Activated naive CD8-positive, alpha-beta T cell treated with anti-CD3 and anti-CD28 coated beads, Interleukin-2, amount 50 U/mL, for 24 hours (primary cell): ENCODE measurements at regions not wholly inside any gene's neighbourhood (a gene's known extent, or its start where the extent isn't known, plus 50 kb on each side); places are given as distances from the start of the nearest gene placed in this dataset.

Experiments used
- ATAC-seq: fragments of 150-1000 bp; cut with Tn5 transposase; one replicate; pipeline ENCODE4 v1.10.0; 2021
- DNase-seq: peaks from one replicate; pipeline ENCODE4 v3.0.0; 2021
- H3K27ac Mint-ChIP-seq: one replicate; pipeline ENCODE4 v1.8.0; 2021; ENCODE audit warnings: mild to moderate bottlenecking, mixed read lengths
- H3K27me3 Mint-ChIP-seq: one replicate; pipeline ENCODE4 v1.8.0; 2021; ENCODE audit warnings: mixed read lengths
- H3K36me3 Mint-ChIP-seq: one replicate; pipeline ENCODE4 v1.8.0; 2021; ENCODE audit warnings: low read depth, mixed read lengths
- H3K4me1 Mint-ChIP-seq: one replicate; pipeline ENCODE4 v1.8.0; 2021; ENCODE audit warnings: mixed read lengths
- H3K4me3 Mint-ChIP-seq: one replicate; pipeline ENCODE4 v1.8.0; 2021; ENCODE audit warnings: mild to moderate bottlenecking, moderate library complexity, mixed read lengths
- H3K9me3 Mint-ChIP-seq: one replicate; pipeline ENCODE4 v1.8.0; 2021; ENCODE audit warnings: mixed read lengths

DNA sequence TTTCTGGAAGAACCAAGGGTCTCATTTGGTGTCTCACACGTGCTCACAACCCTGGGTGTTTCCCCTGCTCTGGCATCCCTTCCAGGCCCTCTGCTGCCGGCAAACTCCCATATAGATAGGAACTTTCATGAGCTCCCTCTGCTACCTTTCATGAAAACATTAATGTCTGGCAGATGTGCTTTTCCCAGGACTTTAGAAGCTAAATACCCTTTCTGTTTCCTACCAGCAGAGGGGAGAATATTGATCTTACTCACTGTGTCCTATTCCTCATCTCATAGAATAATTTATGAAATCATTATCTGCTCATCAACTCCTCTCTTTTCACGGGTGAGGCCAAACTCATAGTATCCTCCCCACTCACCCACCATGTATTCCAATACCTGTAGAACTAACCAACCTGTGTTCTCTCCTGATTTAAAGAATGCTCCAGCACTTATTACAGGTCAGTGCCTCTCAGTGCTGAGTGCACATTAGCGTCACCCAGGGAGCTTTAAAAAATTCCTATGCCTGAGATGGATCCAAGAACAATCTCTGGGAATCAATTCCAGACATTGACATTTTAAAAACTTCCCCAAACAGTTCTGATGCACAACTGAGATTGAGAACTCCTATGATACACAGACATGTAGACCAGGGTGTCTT, 298.5 kb upstream of the JAG1 start:
- no peaks in the 10 kb centered on the region for H3K27me3 Mint-ChIP-seq
- H3K36me3 Mint-ChIP-seq, result no peaks in the 10 kb centered on the region
- DNase-seq (no peak), ATAC-seq (no peak)
- H3K4me1 Mint-ChIP-seq, result no peaks in the 10 kb centered on the region
- H3K9me3 Mint-ChIP-seq, result peaks cover 8% of the 10 kb centered on the region
- no peak overlapping the region for H3K27ac Mint-ChIP-seq
- H3K4me3 Mint-ChIP-seq, result no peak overlapping the region

GRCh38 chr20:10976051-10976450, 302.3 kb upstream of the JAG1 start:
- Mint-ChIP-seq H3K27ac (no peak overlapping the region), H3K4me3 (no peak overlapping the region), H3K27me3 (no peaks in the 10 kb centered on the region), H3K4me1 (no peaks in the 10 kb centered on the region), H3K36me3 (no peaks in the 10 kb centered on the region), H3K9me3 (peaks cover 3% of the 10 kb centered on the region)
- no peak for DNase-seq
- ATAC-seq, result no peak

- Mint-ChIP-seq H3K27ac (no peak overlapping the region), H3K27me3 (no peaks in the 10 kb centered on the region), H3K36me3 (no peaks in the 10 kb centered on the region), H3K4me3 (no peak overlapping the region), H3K9me3 (peaks cover 3% of the 10 kb centered on the region), H3K4me1 (no peaks in the 10 kb centered on the region)
- no peak for DNase-seq
- no peak for ATAC-seq
Observed at GRCh38 chr20:10978019-10978702, 304.4 kb upstream of the JAG1 start.

DNA sequence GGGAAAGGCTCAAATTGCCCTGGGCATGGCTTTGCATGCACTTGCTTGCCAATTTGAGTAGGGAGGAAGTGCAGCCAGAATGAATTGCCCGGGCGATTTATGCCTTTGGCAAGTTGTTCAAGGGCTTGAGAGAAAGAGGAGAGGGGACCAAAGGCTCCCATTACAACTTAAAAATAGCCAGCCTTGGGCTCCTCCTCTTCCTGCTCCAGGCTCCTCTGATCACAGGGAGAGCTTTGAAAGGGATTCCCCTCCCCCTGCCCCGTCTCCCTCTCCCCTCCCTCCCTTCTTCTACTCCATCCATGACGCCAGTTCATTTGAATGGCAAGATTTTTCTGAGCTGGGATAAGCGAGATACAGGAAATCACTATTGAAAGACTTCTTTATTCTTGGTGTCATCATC, 304.9 kb upstream of the JAG1 start:
- H3K9me3 Mint-ChIP-seq, result peaks cover 3% of the 10 kb centered on the region
- no peaks in the 10 kb centered on the region for H3K27me3 Mint-ChIP-seq
- no peak overlapping the region for H3K4me3 Mint-ChIP-seq
- ATAC-seq (no peak), DNase-seq (no peak)
- H3K36me3 Mint-ChIP-seq, result no peaks in the 10 kb centered on the region
- H3K27ac Mint-ChIP-seq, result no peak overlapping the region
- H3K4me1 Mint-ChIP-seq, result no peaks in the 10 kb centered on the region

DNA sequence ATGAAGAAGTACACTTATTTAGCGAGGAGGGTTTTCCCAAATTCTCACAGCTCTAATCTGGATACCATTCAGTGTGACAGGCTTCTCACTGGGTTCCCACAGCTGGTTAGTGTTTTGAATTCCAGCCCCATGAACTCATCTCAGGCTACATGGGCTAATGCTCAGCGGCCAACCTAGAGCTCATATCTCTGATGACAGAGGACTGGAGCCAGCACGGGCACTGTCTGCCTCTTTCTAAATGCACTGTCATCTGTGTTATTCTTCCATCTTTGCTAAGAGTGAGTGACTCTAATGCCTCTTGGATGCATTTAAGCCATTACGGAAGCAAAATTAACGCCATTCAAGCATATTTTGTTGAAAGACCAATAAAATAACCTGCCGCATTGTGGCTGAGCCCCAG, 308.9 kb upstream of the JAG1 start:
- DNase-seq (no peak), ATAC-seq (no peak)
- H3K4me3 Mint-ChIP-seq, result no peak overlapping the region
- peaks cover 4% of the 10 kb centered on the region for H3K9me3 Mint-ChIP-seq
- H3K27me3 Mint-ChIP-seq, result no peaks in the 10 kb centered on the region
- no peaks in the 10 kb centered on the region for H3K36me3 Mint-ChIP-seq
- H3K27ac Mint-ChIP-seq, result no peak overlapping the region
- no peaks in the 10 kb centered on the region for H3K4me1 Mint-ChIP-seq

DNA sequence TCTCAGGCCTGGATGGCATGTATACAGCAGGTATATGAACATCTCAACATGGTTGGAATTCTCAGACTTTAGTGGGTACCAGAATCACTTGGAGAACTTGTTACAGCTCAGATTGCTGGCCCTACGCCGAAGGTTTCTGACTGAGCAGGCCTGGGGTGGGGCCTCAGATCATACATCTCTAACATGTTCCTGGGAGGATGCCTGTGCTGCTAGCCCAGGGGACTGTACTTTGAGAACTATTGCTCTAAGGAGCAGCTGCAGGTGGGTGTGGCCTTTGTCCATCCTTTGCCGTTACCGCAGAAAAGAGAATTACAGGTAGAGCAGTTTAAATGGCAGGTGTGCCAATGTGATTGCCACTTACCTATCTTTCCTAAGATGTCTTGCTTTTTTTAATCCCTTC, 310.5 kb upstream of the JAG1 start:
- peaks cover 4% of the 10 kb centered on the region for H3K9me3 Mint-ChIP-seq
- no peaks in the 10 kb centered on the region for H3K36me3 Mint-ChIP-seq
- DNase-seq (no peak), ATAC-seq (no peak)
- no peaks in the 10 kb centered on the region for H3K27me3 Mint-ChIP-seq
- H3K4me1 Mint-ChIP-seq, result no peaks in the 10 kb centered on the region
- no peak overlapping the region for H3K27ac Mint-ChIP-seq
- H3K4me3 Mint-ChIP-seq, result no peak overlapping the region

DNA sequence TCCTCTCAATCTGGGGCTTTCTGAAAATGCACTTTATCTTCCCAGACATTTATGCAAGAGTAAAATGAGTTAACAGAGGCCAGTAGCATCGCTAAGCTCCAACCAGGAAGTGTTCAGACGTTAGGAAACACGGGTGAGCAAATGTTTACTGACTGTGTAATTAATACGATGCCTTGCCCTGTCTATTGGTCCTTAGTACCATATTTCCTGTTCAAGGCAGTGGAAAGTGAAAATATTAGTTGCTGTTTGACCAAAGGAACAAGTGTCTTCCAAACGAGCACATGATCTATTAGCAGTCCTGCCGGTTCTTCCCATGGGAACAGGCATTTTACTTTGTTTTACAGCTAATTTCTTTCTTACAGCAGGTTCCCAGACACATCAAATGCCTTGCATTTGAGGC, 311.1 kb upstream of the JAG1 start:
- no peaks in the 10 kb centered on the region for H3K36me3 Mint-ChIP-seq

GRCh38 chr20:10985536-10985935, 311.7 kb upstream of the JAG1 start:
- H3K36me3 Mint-ChIP-seq, result no peaks in the 10 kb centered on the region
- H3K4me1 Mint-ChIP-seq, result no peaks in the 10 kb centered on the region
- no peak for ATAC-seq
- H3K9me3 Mint-ChIP-seq, result peaks cover 4% of the 10 kb centered on the region
- H3K4me3 Mint-ChIP-seq, result no peak overlapping the region
- no peaks in the 10 kb centered on the region for H3K27me3 Mint-ChIP-seq
- H3K27ac Mint-ChIP-seq, result no peak overlapping the region
- DNase-seq, result no peak

More for the DNA sequence above, 311.1 kb upstream of the JAG1 start:
- no peak for ATAC-seq
- H3K27ac Mint-ChIP-seq, result no peak overlapping the region
- no peak overlapping the region for H3K4me3 Mint-ChIP-seq
- no peak for DNase-seq
- H3K9me3 Mint-ChIP-seq, result peaks cover 4% of the 10 kb centered on the region
- H3K27me3 Mint-ChIP-seq, result no peaks in the 10 kb centered on the region
- no peaks in the 10 kb centered on the region for H3K4me1 Mint-ChIP-seq

GRCh38 chr20:10986586-10986985, 312.8 kb upstream of the JAG1 start:
- Mint-ChIP-seq H3K36me3 (no peaks in the 10 kb centered on the region), H3K9me3 (peaks cover 4% of the 10 kb centered on the region), H3K4me1 (no peaks in the 10 kb centered on the region), H3K27me3 (no peaks in the 10 kb centered on the region), H3K27ac (no peak overlapping the region), H3K4me3 (no peak overlapping the region)
- ATAC-seq, result no peak
- DNase-seq, result no peak

- DNase-seq (no peak), ATAC-seq (no peak)
- Mint-ChIP-seq H3K27me3 (no peaks in the 10 kb centered on the region), H3K36me3 (no peaks in the 10 kb centered on the region), H3K4me1 (no peaks in the 10 kb centered on the region), H3K9me3 (peaks cover 4% of the 10 kb centered on the region), H3K27ac (no peak overlapping the region), H3K4me3 (no peak overlapping the region)
Observed at GRCh38 chr20:10987651-10988383, 314.0 kb upstream of the JAG1 start.

GRCh38 chr20:10990625-10991382, 317.0 kb upstream of the JAG1 start:
- H3K4me3 Mint-ChIP-seq, result no peak overlapping the region
- H3K4me1 Mint-ChIP-seq, result no peaks in the 10 kb centered on the region
- no peaks in the 10 kb centered on the region for H3K9me3 Mint-ChIP-seq
- no peak for ATAC-seq
- H3K27ac Mint-ChIP-seq, result no peak overlapping the region
- H3K27me3 Mint-ChIP-seq, result no peaks in the 10 kb centered on the region
- H3K36me3 Mint-ChIP-seq, result no peaks in the 10 kb centered on the region
- no peak for DNase-seq

DNA sequence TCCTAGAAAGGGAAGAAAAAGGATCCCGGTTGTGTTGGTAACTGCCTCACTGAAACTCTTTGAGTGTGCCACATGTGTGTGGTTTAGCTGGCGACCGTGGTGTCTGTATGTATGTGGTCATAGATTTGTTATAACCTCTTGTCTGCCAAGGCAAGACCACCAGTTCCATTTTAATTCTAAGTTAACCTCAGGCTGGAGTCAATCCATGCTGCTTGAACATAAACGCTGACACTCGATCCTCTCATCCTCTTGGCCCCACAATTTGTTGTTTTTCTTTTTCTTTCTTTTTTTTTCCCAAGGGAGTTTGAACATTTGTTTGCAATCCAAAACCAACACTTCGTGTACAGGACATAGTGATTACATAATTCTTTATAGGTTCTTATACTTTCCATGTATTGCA, 318.9 kb upstream of the JAG1 start:
- no peaks in the 10 kb centered on the region for H3K27me3 Mint-ChIP-seq
- no peaks in the 10 kb centered on the region for H3K4me1 Mint-ChIP-seq
- ATAC-seq (no peak), DNase-seq (no peak)
- no peak overlapping the region for H3K4me3 Mint-ChIP-seq
- no peak overlapping the region for H3K27ac Mint-ChIP-seq
- no peaks in the 10 kb centered on the region for H3K36me3 Mint-ChIP-seq
- H3K9me3 Mint-ChIP-seq, result peaks cover 5% of the 10 kb centered on the region

DNA sequence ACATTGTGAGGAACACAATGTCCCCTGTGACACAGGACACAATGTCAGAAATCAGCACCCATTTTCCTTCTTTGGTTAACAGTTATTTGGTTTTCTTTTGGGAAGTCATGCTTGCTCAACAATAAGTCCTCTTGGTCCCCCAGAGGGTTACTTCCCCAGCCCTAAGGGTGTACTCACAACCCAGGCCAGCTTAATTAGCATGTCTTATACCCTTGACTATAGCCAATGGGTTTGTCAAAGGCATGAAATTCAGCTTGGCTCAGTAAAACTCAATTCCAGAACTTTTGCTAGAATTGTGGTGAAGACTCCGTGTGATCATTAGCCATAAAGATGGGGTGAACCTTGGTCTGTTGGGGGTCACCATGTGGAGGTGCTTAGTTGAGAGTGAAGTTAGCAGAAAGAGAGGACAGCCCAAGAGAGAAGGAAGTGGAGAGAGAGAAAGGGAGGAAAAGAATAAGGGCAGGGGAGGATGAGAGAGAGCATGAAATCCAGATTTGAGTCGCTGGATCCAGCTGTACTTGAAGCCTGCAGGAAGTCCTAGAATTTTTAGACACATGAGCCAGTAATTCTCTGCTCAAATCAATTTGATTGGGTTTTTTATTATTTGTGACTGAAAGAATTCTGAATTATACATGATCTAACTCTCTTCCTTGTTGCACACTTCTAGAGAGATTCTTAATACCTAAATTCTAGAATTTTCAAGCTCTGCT, 321.3 kb upstream of the JAG1 start:
- H3K4me1 Mint-ChIP-seq, result no peaks in the 10 kb centered on the region
- no peak for ATAC-seq
- H3K4me3 Mint-ChIP-seq, result no peak overlapping the region
- peaks cover 11% of the 10 kb centered on the region for H3K9me3 Mint-ChIP-seq
- H3K27me3 Mint-ChIP-seq, result no peaks in the 10 kb centered on the region
- no peak for DNase-seq
- no peaks in the 10 kb centered on the region for H3K36me3 Mint-ChIP-seq
- H3K27ac Mint-ChIP-seq, result no peak overlapping the region

DNA sequence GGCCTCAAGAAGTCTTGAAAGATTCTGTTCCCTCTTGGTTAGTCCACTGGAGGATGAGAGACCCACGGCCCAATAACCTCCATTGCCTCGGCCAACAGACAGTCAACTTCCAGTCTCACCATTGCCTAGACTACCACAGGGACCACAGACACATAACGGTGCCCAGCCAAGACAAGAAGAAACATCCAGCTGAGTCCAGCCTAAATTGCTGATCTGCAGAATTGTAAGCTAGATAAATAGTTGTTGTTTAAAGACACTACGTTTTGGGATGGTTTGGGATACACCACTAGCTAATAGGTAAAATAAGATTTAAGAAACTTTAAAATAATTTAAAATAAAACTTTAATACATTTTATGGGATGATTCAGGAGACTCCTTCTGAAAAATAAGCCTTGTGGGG, 324.7 kb upstream of the JAG1 start:
- Mint-ChIP-seq H3K36me3 (no peaks in the 10 kb centered on the region), H3K4me3 (no peak overlapping the region), H3K4me1 (no peaks in the 10 kb centered on the region), H3K27me3 (no peaks in the 10 kb centered on the region), H3K27ac (no peak overlapping the region), H3K9me3 (peaks cover 15% of the 10 kb centered on the region)
- ATAC-seq, result no peak
- DNase-seq, result no peak
